Stimulated activated memory B cell treated with anti-CD40 and anti-IgM and Interleukin-4, amounts not matched to agents 10 μg/mL and 1 μg/mL and 100 μg/mL, for 72 hours (primary cell): ENCODE measurements at regions not wholly inside any gene's neighbourhood (a gene's known extent, or its start where the extent isn't known, plus 50 kb on each side); places are given as distances from the start of the nearest gene placed in this dataset.

ENCODE experiments used
- ATAC-seq: fragments of 150-1000 bp; cut with Tn5 transposase; 2 replicates; pipeline ENCODE4 v1.10.0; 2021
- H3K27ac Mint-ChIP-seq: one replicate; pipeline ENCODE4 v1.8.0; 2022; ENCODE audit warnings: mild to moderate bottlenecking, mixed read lengths
- H3K27me3 Mint-ChIP-seq: one replicate; pipeline ENCODE4 v1.8.0; 2022; ENCODE audit warnings: mixed read lengths
- H3K36me3 Mint-ChIP-seq: one replicate; pipeline ENCODE4 v1.8.0; 2022; ENCODE audit warnings: mixed read lengths
- H3K4me1 Mint-ChIP-seq: one replicate; pipeline ENCODE4 v1.8.0; 2022; ENCODE audit warnings: mixed read lengths
- H3K4me3 Mint-ChIP-seq: one replicate; pipeline ENCODE4 v1.8.0; 2022; ENCODE audit warnings: mild to moderate bottlenecking, moderate library complexity, mixed read lengths
- H3K9me3 Mint-ChIP-seq: one replicate; pipeline ENCODE4 v1.8.0; 2022; ENCODE audit warnings: mixed read lengths

DNA sequence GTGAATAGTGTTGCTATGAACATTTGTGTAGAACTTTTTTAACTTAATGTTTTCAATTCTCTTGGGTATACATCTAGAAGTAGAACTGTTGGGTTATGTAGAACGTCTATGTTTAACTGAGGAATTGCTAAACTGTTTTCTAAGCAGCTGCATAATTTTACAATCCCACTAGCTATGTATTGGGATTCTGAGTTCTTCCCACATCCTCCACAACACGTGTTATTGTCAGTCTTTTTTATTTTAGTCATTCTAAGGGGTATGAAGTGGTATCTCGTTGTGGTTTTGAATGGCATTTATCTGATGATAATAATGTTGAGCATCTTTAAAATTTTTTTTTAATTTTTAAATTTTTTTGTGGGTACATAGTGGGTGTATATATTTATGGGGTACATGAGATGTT, 55.0 kb upstream of the NPHP3 start:
- Mint-ChIP-seq H3K4me1 (no peaks in the 10 kb centered on the region), H3K27ac (no peak overlapping the region), H3K4me3 (no peak overlapping the region), H3K9me3 (no peaks in the 10 kb centered on the region), H3K27me3 (no peaks in the 10 kb centered on the region), H3K36me3 (no peaks in the 10 kb centered on the region)
- ATAC-seq, result no peak

GRCh38 chr3:132773071-132773619, 50.9 kb upstream of the NPHP3 start:
- Mint-ChIP-seq H3K27me3 (peaks cover 16% of the 10 kb centered on the region), H3K9me3 (peaks cover under 1% of the 10 kb centered on the region), H3K4me1 (no peaks in the 10 kb centered on the region), H3K4me3 (no peak overlapping the region), H3K36me3 (no peaks in the 10 kb centered on the region), H3K27ac (no peak overlapping the region)
- ATAC-seq, result no peak

DNA sequence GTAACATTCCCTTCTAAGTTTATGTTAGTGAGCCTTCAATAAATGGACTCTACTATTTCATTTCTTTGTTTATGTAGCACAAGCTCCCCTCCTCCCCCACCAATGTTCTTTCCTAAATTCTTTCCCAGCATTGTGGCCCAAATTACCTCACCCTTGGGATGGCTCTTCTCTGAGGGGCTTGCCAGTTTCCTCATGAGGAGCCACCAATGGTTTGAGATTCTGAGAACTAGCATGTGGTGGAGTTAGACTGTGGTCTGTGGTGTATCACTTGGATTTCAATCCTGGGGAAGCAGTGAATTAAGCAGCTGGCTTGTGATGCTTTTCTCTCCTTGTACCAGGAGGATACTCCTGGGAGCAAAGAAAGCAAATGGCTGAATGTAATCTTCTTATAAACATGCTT, 50.0 kb upstream of the NPHP3 start:
- ATAC-seq, result no peak
- Mint-ChIP-seq H3K27me3 (peaks cover 25% of the 10 kb centered on the region), H3K27ac (no peak overlapping the region), H3K4me3 (no peak overlapping the region), H3K9me3 (peaks cover 4% of the 10 kb centered on the region), H3K4me1 (no peaks in the 10 kb centered on the region), H3K36me3 (no peaks in the 10 kb centered on the region)
